CD4-positive, alpha-beta T cell (primary cell): ENCODE measurements at regions not wholly inside any gene's neighbourhood (a gene's known extent, or its start where the extent isn't known, plus 50 kb on each side); places are given as distances from the start of the nearest gene placed in this dataset.

Experiments used
- ATAC-seq: fragments of 200-7000 bp; cut with Tn5 transposase; one replicate; pipeline ENCODE4 v1.10.0; 2022; ENCODE audit warnings: mild to moderate bottlenecking; ENCODE audit not compliant: poor library complexity
- CTCF ChIA-PET: fragments of 350-600 bp; sonication (Branson Sonifier 250); formaldehyde crosslinking; loops from one replicate; lab custom pipeline; 2021; ENCODE audit warnings: antibody characterized with exemption, inconsistent platforms; lab: Charles Lee
- POLR2A ChIA-PET: fragments of 350-600 bp; sonication (Branson Sonifier 250); formaldehyde crosslinking; loops from one replicate; lab custom pipeline; 2021; ENCODE audit warnings: antibody characterized with exemption, inconsistent platforms; lab: Charles Lee
- DNase-seq, 14 experiments: peaks; one replicate each; pipeline ENCODE4 v3.0.0-alpha.2; 2013 to 2020; ENCODE audit warnings: mixed read lengths in 2 of 14
- H3K27ac ChIP-seq, 2 donors: one replicate each; pipeline versions ENCODE4 v1.5.1 to v1.7.0; 2013; ENCODE audit warnings: low read length in 2 of 2, low read depth in 1 of 2, mild to moderate bottlenecking in 1 of 2
- H3K27me3 ChIP-seq, 2 experiments: 1 replicate in 1 of 2; 2 replicates in 1 of 2; pipeline versions ENCODE4 v1.6.1 to v1.7.0; 2013; ENCODE audit warnings: low read length in 2 of 2, control low read depth in 1 of 2, mild to moderate bottlenecking in 1 of 2, moderate library complexity in 1 of 2; ENCODE audit not compliant: insufficient read depth in 2 of 2, control insufficient read depth in 1 of 2
- H3K36me3 ChIP-seq: one replicate; pipeline ENCODE4 v1.6.1; 2013; ENCODE audit warnings: low read length, control low read depth; ENCODE audit not compliant: insufficient read depth
- H3K4me1 ChIP-seq: one replicate; pipeline ENCODE4 v1.6.1; 2013; ENCODE audit warnings: low read length, control low read depth; ENCODE audit not compliant: insufficient read depth
- H3K4me3 ChIP-seq: one replicate; pipeline ENCODE4 v1.5.1; 2013; ENCODE audit warnings: mild to moderate bottlenecking, low read length, moderate library complexity
- H3K9me3 ChIP-seq, 2 experiments: 1 replicate in 1 of 2; 2 replicates in 1 of 2; pipeline versions ENCODE4 v1.6.1 to v1.7.0; 2013; ENCODE audit warnings: low read length in 2 of 2, mild to moderate bottlenecking in 2 of 2, control low read depth in 1 of 2, moderate library complexity in 1 of 2; ENCODE audit not compliant: control insufficient read depth in 1 of 2, insufficient read depth in 1 of 2
- H3K27ac Mint-ChIP-seq: one replicate; pipeline ENCODE4 v1.8.0; 2020; ENCODE audit warnings: mixed read lengths
- H3K27me3 Mint-ChIP-seq: one replicate; pipeline ENCODE4 v1.8.0; 2021; ENCODE audit warnings: mixed read lengths
- H3K36me3 Mint-ChIP-seq: one replicate; pipeline ENCODE4 v1.8.0; 2021; ENCODE audit warnings: low read depth, mixed read lengths
- H3K4me1 Mint-ChIP-seq: one replicate; pipeline ENCODE4 v1.8.0; 2021; ENCODE audit warnings: low read depth, mixed read lengths
- H3K4me3 Mint-ChIP-seq: one replicate; pipeline ENCODE4 v1.8.0; 2020; ENCODE audit warnings: mild to moderate bottlenecking, mixed read lengths
- H3K9me3 Mint-ChIP-seq: one replicate; pipeline ENCODE4 v1.8.0; 2020; ENCODE audit warnings: mixed read lengths
- CTCF ChIP-seq: fragments of 200-600 bp; IDR thresholded peaks from one replicate; pipeline ENCODE4 v1.8.0; 2022; ENCODE audit warnings: antibody characterized with exemption, mild to moderate bottlenecking
- intact Hi-C, 2 experiments: fragments of 100-400 bp; cut with DNase I in 1 of 2; cut with micrococcal nuclease in 1 of 2; formaldehyde crosslinking; loops; one replicate each; pipeline versions ENCODE4 v1.15.1 to v1.9.0; 2023 to 2025; cut with DNase I, micrococcal nuclease

GRCh38 chr4:145345401-145345800 lies 136.3 kb upstream of the SMAD1 start:
- Mint-ChIP-seq H3K9me3 (no peaks in the 10 kb centered on the region), H3K4me1 (no peaks in the 10 kb centered on the region), H3K36me3 (no peaks in the 10 kb centered on the region), H3K27me3 (no peaks in the 10 kb centered on the region), H3K27ac (no peak overlapping the region), H3K4me3 (no peak overlapping the region)
- intact Hi-C loops, result no loop called here
- H3K9me3 ChIP-seq, result peaks cover 0 to 7% of the 10 kb centered on the region in 2 experiments
- no peaks in the 10 kb centered on the region for H3K4me1 ChIP-seq
- H3K36me3 ChIP-seq, result no peaks in the 10 kb centered on the region
- no peak overlapping the region for H3K4me3 ChIP-seq
- CTCF ChIA-PET, result no interaction called here
- DNase-seq (no peak), ATAC-seq (no peak)
- H3K27me3 ChIP-seq, result no peaks in the 10 kb centered on the region
- no peak for TF ChIP-seq CTCF
- H3K27ac ChIP-seq, result no peak overlapping the region
- POLR2A ChIA-PET, result no interaction called here

GRCh38 chr4:145341381-145341780 lies 140.3 kb upstream of the SMAD1 start:
- Mint-ChIP-seq H3K9me3 (no peaks in the 10 kb centered on the region), H3K4me1 (no peaks in the 10 kb centered on the region), H3K36me3 (no peaks in the 10 kb centered on the region), H3K27ac (no peak overlapping the region), H3K27me3 (no peaks in the 10 kb centered on the region), H3K4me3 (no peak overlapping the region)
- Histone ChIP-seq H3K9me3 (peaks cover 0 to 3% of the 10 kb centered on the region in 2 experiments), H3K27ac (no peak overlapping the region), H3K4me3 (no peak overlapping the region), H3K36me3 (no peaks in the 10 kb centered on the region), H3K4me1 (no peaks in the 10 kb centered on the region), H3K27me3 (no peaks in the 10 kb centered on the region)
- CTCF ChIA-PET, result interaction anchor here (0.6 kb wide), 1 partner anchor 140 kb away, joined by 3 read pairs; no protein-coding TSS in a partner anchor
- intact Hi-C loops, result no loop called here
- POLR2A ChIA-PET, result no interaction called here
- no peak for TF ChIP-seq CTCF
- DNase-seq, result no peak
- no peak for ATAC-seq

- no peaks in the 10 kb centered on the region for H3K4me1 Mint-ChIP-seq
Observed at GRCh38 chr4:145340071-145340675, 141.5 kb upstream of the SMAD1 start.

More at GRCh38 chr4:145340071-145340675, 141.5 kb upstream of the SMAD1 start:
- no peaks in the 10 kb centered on the region for H3K9me3 Mint-ChIP-seq
- no peaks in the 10 kb centered on the region for H3K4me1 ChIP-seq
- no peak overlapping the region for H3K4me3 Mint-ChIP-seq
- ChIA-PET CTCF (no interaction called here), POLR2A (no interaction called here)
- no peak for ATAC-seq
- no peaks in the 10 kb centered on the region for H3K27me3 Mint-ChIP-seq
- no peak overlapping the region for H3K27ac Mint-ChIP-seq
- TF ChIP-seq CTCF, result no peak
- DNase-seq, result no peak
- H3K4me3 ChIP-seq, result no peak overlapping the region
- no peaks in the 10 kb centered on the region for H3K9me3 ChIP-seq
- no peaks in the 10 kb centered on the region for H3K36me3 ChIP-seq
- no peaks in the 10 kb centered on the region for H3K36me3 Mint-ChIP-seq
- no peak overlapping the region for H3K27ac ChIP-seq
- no peaks in the 10 kb centered on the region for H3K27me3 ChIP-seq
- intact Hi-C loops, result no loop called here
